ENCODE measurements at regions not wholly inside any gene's neighbourhood (a gene's known extent, or its start where the extent isn't known, plus 50 kb on each side); places are given as distances from the start of the nearest gene placed in this dataset.

DNA sequence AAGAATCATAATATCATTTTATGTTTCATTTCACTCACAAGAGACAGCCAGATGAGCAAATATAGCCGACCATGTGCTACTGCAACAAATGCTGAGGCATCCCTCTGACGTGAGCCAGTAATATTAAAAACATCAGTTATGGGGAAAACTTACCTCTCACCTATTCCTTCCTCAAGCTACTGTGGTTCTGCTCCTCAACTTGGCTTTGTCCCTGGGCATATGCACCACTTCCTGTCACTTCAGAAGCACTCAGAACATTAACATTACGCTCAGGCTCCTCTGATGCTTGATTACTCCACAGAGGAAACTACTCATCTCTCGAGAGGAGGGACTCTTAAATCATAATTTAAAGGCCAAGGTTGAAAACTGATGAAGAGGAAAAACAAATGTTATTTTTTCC is 457.0 kb upstream of the ALCAM start:
- no peaks in the 10 kb centered on the region for H3K36me3 ChIP-seq
- intact Hi-C loops (cut with DNase I; ENCODE audit: low total_unique reads) = no loop called here
- H3K4me1 ChIP-seq = no peaks in the 10 kb centered on the region
- no peak overlapping the region for H3K27ac ChIP-seq
- H3K4me3 ChIP-seq = no peak overlapping the region
- DNase-seq = no peak
- H3K27me3 ChIP-seq = no peaks in the 10 kb centered on the region
- H3K9me3 ChIP-seq = no peaks in the 10 kb centered on the region
- TF ChIP-seq POLR2A (IDR thresholded peaks at IDR 0.05) (no peak), CTCF (IDR thresholded peaks at IDR 0.05) (no peak)

GRCh38 chr3:104911376-104911775 is 455.3 kb upstream of the ALCAM start:
- no peaks in the 10 kb centered on the region for H3K9me3 ChIP-seq
- no peak overlapping the region for H3K27ac ChIP-seq
- no peak for TF ChIP-seq CTCF (IDR thresholded peaks at IDR 0.05)
- TF ChIP-seq POLR2A (IDR thresholded peaks at IDR 0.05) = no peak
- no peaks in the 10 kb centered on the region for H3K27me3 ChIP-seq
- H3K4me1 ChIP-seq = no peaks in the 10 kb centered on the region
- intact Hi-C loops (cut with DNase I; ENCODE audit: low total_unique reads) = no loop called here
- no peak overlapping the region for H3K4me3 ChIP-seq
- H3K36me3 ChIP-seq = no peaks in the 10 kb centered on the region
- no peak for DNase-seq

DNA sequence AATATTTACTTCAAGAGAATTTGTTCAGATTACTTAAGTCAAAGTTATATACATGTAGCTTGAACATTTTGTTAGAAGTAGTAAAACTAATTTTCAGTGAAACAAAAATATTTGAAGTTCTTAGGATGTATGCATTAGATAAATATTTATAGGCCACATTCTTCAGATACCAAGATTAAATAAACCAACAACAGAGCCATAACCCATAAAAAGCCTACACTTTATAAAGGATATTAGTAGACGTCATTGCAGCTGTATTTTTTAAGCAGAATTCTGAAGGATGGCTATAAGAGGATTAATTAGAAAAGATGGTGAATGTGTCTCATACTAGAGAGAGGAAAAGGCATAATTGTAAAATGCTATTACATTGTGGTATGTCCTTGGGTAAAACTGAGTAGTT is 449.7 kb upstream of the ALCAM start:
- no peaks in the 10 kb centered on the region for H3K9me3 ChIP-seq
- no peaks in the 10 kb centered on the region for H3K27me3 ChIP-seq
- no peak overlapping the region for H3K4me3 ChIP-seq
- no peaks in the 10 kb centered on the region for H3K36me3 ChIP-seq
- no peaks in the 10 kb centered on the region for H3K4me1 ChIP-seq
- intact Hi-C loops (cut with DNase I; ENCODE audit: low total_unique reads) = no loop called here
- no peak overlapping the region for H3K27ac ChIP-seq
- TF ChIP-seq CTCF (IDR thresholded peaks at IDR 0.05) = no peak
- no peak for TF ChIP-seq POLR2A (IDR thresholded peaks at IDR 0.05)
- DNase-seq = no peak

DNA sequence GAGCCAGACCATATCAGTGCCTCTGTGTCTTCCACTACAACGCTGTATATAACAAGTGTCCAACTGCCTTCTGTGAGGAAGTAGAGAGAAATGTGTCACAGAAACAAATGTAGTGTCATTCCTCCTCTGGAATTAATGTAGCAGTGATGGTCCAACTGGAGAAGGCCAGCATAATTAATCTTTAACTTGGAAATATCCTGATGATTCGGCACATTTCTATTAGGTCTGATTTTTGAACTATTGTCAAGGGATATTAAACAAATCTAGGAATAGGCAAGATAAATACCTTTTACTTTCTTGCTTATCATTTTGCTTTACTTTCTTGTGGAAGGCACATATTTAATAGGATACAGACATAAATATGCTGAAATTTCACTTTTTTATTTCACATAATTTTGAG is 446.2 kb upstream of the ALCAM start:
- H3K36me3 ChIP-seq = no peaks in the 10 kb centered on the region
- no peaks in the 10 kb centered on the region for H3K4me1 ChIP-seq
- H3K4me3 ChIP-seq = no peak overlapping the region
- DNase-seq = no peak
- no peaks in the 10 kb centered on the region for H3K9me3 ChIP-seq
- no peak for TF ChIP-seq CTCF (IDR thresholded peaks at IDR 0.05)
- no peak for TF ChIP-seq POLR2A (IDR thresholded peaks at IDR 0.05)
- H3K27ac ChIP-seq = no peak overlapping the region
- no peaks in the 10 kb centered on the region for H3K27me3 ChIP-seq
- intact Hi-C loops (cut with DNase I; ENCODE audit: low total_unique reads) = no loop called here

DNA sequence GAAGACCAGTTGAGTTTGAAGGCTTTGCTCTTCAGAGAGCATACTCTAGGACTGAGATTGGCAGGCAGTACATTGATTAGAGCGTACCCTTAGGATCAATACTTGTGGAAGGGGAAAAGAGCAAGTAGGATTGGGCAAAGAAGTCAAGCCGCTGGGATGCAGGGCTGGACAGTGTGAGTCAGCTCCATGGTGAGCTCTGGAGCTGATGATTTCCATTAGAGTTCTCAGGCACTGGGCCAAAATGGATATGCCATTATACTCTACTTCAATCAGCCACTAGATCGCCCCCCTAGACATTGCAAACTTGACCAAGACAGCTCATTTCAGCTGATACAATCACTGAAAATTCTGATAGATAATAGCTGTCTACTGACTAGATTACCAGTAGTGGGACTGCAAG is 432.7 kb upstream of the ALCAM start:
- Histone ChIP-seq H3K4me1 (no peaks in the 10 kb centered on the region), H3K27ac (no peak overlapping the region), H3K9me3 (no peaks in the 10 kb centered on the region), H3K4me3 (no peak overlapping the region), H3K36me3 (no peaks in the 10 kb centered on the region), H3K27me3 (no peaks in the 10 kb centered on the region)
- intact Hi-C loops (cut with DNase I; ENCODE audit: low total_unique reads) = no loop called here
- TF ChIP-seq POLR2A (IDR thresholded peaks at IDR 0.05) (no peak), CTCF (IDR thresholded peaks at IDR 0.05) (no peak)
- no peak for DNase-seq
